Left renal pelvis (tissue), 4 donors: ENCODE measurements at regions not wholly inside any gene's neighbourhood (a gene's known extent, or its start where the extent isn't known, plus 50 kb on each side); places are given as distances from the start of the nearest gene placed in this dataset.
"Not testable (repeated sequence)": the region's sequence is repeated elsewhere in the genome, so short reads cannot be mapped to it uniquely, and the experiment has no call there.

Source experiments
- DNase-seq, 4 donors: peaks; one replicate each; pipeline ENCODE4 v3.0.0-alpha.2; 2013; ENCODE audit warnings: low read depth in 4 of 4, low spot score in 3 of 4

DNA sequence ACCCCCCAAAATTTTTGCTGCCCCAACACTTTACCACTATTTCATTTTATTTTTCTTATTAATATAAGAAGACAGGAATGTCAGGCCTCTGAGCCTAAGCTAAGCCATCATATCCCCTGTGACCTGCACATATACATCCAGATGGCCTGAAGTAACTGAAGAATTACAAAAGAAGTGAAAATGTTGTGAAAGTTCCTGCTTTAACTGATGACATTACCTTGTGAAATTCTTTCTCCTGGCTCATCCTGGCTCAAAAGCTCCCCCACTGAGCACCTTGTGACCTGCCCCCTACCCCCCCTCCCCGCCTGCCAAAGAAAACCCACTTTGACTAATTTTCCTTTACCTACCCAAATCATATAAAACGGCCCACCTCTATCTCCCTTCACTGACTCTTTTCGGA is 200.3 kb upstream of the FKBP1C start:
- not testable (repeated sequence) for DNase-seq

DNA sequence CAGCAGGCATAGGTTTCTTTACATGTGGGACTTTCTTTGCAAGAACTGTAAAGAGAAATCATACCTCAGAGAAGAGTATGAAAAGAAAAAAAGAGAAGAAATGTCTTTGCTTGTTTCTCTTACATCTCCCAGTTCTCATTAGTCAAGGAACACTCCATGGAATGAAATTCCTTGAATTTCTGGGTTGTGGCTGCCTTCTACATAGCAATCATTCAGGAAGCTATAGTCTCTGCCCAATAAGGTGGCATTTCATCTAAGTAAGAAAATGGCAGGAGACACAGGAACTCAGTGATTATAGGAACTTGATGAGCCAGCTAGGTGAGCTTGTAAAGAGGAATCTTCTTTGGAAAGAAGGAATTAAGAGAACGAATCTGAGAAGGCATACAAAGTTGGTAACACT is 197.0 kb upstream of the FKBP1C start:
- no peak for DNase-seq

DNA sequence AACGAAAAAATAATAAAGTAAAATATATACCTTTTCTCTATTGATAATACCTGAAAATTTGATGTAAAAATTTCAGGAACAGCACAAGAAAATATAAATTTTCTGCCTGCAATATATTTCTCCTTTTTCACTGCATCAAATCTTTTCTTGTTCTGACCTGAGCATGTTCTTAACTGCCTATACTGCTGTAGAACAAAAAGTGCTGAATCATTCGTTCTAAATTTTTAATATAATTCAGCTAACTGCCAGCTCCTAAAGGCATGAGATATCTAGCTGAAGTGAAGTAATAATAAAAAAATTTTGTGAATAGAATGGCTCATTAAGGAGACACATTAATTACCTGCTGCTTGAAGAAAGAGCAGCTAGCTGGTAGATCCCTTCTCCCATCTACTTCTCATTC is 188.6 kb upstream of the FKBP1C start:
- no peak for DNase-seq

DNA sequence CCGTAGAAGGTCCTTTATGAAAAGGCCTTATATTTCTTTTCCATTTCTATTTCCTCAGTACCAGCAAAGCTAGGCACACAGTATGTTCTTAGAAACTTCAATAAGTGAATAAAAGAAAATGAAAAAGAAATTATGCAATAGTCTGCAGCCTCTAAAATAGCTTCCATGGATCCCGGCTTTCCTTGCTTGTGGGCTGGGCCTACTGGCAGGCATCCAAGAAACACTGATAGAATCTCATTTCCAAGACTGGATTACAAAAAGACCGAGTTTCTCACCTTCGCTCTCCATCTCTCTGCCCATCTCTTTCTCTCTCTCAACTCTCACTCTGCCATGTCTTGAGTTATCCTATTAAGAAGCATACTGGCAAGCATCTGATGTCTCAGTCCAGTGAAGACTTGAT is 187.5 kb upstream of the FKBP1C start:
- no peak for DNase-seq

DNA sequence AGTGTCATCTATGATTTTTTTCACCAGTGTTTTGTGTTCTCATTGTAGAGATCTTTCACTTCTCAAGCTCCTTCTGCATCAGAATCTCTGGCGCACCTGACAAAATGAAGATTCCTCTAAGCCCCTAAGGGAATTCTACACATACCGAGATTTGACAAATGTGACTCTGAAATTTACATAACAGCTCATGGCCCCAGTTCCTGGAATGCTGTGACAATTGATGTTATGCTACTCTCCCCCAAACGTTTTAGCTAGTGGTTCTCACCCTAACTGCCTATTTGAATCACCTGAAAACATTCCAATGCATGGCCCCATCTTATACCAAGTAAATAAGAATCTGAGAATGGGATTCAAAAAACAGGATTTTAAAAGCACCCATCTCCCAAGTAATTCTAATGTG is 162.1 kb upstream of the FKBP1C start:
- DNase-seq, result no peak

DNA sequence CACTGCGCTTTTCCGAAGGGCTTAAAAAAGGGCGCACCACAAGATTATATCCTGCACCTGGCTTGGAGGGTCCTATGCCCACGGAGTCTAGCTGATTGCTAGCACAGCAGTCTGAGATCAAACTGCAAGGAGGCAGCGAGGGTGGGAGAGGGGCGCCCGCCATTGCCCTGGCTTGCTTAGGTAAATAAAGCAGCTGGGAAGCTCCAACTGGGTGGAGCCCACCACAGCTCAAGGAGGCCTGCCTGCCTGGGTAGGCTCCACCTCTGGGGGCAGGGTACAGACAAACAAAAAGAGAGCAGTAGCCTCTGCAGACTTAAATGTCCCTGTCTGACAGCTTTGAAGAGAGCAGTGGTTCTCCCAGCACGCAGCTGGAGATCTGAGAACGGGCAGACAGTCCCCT is 158.1 kb upstream of the FKBP1C start:
- DNase-seq, result not testable (repeated sequence)

DNA sequence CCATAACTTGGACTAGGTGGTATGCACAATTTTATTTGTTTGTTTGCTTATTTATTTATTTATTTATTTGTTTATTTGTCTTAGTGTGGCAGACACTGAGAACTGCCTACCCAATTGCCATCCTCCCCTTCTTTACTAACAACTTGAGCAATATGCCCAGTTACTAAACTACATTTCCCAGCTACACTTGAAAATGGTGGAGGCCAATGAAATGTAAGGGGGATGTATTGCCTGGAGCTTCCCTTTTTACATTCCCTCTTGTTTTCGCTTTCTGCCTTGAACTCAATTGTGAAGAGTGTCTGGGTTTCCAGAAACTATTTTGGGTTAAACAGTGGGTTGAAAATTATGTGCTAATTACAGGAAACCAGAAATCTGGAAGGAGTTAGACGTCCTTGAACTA is 152.7 kb upstream of the FKBP1C start:
- DNase-seq, result no peak

DNA sequence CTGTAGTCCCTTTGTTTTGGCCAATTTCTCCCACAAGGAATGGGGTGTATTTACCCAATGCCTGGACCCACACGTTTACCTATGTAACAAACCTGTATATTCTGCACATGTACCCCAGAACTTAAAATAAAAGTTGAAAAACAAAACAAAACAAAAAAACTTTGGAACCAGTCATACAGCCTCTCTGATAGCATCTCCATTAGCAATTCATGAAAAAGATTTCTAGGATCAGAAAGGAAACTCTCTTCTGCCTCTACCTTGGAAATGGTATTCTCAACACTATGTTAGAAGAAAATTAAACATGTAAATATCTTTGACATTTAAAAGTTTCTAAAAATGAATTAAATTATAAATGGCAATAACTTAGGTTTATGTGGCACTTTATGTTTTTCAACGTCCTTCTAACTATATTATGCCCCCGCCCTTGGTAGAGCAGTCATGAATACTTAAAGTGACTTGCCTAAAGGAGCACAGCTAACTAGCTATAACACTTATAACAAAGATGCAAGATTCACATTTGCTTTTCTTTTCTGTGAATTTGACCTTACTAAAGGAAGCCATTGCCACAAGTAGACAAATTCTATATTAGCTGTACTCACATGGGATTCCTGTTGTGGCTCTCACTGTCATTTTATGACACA is 147.5 kb upstream of the FKBP1C start:
- DNase-seq, result no peak

DNA sequence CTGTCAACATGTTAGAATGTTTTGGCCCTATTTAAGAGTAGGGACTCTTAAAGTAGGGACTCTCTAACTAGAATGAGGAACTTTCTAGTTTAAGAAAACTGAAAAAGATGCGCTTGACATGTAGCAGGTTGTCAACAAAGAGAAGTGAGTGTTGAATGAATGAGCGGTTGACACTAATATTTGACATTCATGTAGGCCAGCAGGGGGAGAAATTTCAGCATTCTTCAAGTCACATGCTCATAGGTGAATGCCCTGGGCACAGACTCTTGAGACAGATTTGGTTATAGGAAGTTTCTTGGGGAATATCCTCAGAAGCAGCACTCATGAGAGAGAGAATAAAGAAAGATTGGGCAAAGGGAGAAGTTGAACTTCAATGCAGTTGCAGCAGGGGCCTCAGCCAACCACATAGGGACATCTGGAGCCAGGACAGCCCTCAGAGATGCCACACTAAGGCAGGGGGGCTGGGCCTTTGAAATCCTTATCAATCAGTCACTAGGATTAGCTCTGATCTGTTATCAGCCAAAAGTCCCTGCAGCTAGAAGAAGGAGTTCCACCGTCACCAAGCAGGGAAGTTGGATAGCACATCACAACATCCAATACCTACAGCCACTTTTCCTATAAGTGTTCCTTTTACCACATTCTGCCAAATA is 145.1 kb upstream of the FKBP1C start:
- DNase-seq, result no peak

DNA sequence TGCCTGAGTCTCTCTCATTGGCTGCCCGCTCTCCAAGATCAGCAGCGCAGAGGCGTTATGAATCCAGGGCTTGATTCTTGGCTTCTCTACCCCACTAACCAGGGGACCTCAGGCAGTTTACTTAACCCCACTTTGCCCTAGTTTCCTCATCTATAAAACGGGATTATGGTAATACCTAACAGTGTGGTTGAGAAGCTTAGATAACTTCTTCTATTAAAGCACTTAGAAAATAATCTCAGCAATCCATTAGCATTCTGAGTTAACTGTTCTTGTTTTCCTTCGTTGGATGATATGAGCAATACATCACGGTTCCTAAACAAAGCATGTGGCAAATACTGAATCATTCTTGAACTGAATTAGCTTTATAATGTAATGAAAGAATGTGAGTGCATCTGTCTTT is 116.3 kb upstream of the FKBP1C start:
- DNase-seq, result no peak

DNA sequence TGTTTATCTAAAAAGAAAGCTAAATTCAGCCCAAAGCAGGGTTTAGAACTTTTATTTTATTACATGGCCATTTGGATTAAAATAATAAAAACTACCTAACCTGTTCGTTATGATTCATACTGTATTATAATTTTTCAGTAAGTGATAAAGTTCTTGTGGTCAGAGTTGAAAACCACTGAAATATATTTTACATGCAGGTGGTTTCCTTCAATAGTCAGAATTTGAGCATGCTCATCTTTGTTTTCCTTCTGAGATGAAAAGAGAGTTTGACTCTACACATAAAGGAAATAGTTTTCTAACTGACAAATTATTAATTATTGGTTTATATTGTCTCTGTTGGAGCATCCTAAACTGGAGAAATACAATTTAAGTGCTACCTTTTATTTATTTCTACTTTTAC is 114.0 kb upstream of the FKBP1C start:
- DNase-seq, result no peak

DNA sequence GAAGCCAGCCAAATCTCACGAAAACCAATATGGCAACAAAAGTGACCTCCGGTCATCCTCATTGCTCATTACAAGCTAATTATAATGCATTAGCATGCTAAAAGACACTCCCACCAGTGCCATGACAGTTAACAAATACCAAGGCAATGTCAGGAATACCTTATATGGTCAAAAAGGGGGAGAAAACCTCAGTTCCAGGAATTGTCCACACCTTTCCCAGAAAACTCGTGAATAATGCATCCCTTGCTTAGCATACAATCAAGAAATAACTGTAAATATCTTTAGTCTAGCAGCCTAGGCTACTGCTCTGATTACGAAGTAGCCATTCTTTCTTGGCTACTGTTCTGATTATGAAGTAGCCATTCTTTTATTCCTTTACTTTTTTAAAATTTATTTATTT is 112.5 kb upstream of the FKBP1C start:
- DNase-seq, result no peak

DNA sequence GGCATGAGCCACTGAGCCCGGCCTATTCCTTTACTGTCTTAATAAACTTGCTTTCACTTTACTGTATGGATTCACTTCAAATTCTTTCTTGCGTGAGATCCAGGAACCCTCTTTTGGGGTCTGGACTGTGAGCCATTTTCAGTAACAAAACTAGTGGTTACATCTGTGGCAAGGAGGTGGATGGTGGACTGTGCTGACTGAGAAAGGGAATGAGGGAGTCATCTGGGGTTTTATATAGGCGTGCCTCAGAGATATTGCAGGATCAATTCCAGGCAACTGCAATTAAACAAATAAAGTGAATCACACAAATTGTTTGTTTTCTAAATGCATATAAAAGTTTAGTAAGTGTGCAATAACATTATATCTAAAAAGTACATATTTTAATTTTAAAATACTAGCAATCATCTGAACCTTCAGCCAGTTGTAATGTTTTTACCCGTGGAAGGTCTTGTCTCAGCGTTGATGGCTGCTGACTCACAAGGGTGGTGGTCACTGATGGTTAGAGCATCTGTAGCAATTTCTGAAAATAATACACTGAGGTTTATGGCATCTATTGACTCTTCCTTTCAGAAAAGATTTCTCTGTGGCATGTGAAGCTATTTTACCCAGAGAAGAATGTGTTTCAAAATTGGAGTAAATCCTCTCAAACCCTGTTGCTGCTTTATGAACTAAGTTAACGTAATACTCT is 111.4 kb upstream of the FKBP1C start:
- no peak for DNase-seq

DNA sequence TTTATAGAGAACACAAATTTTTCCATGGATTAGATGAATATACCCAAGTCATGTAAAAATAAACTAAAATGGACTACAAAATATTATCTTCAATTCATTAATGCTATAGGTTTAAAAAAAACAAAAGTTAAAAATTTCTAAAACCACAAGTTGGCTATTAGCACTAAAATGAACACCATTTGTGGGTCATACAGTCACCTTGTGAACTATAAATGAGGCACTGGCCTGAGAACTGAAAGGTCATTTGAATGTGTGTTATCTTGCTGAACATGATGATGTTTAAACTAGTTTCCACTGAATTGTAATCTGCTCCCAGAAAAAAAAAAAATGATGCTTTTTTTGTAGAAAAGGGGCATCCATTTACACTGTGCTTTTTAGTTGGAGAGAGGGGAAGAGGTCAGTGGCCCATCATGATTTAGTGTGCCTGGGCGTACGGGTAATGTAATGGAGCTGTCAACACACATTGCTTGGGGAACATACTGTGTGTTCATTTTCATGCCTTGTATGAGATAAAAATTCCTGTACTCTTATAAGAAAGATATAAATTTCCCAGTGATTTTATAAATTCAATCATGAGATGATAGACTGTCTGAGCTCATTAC is 96.6 kb upstream of the FKBP1C start:
- no peak for DNase-seq

DNA sequence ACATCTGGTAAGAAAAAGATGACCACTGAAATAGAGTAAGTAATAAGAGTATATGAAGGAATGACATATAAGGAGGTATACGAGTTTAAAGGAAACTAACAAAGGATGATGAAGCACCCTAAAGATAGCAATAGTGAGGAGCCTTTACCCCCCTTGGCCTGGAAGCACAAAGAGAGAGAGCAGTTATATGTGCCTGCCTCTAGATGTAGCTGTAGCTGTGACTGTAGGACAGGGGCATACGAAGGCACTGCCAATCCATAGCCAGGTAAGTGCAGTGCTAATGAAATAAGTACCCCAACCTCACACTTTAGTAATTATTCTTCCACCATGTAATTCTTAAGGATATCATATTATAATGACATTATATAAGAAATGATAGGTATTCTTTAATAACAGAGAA is 90.1 kb upstream of the FKBP1C start:
- no peak for DNase-seq

DNA sequence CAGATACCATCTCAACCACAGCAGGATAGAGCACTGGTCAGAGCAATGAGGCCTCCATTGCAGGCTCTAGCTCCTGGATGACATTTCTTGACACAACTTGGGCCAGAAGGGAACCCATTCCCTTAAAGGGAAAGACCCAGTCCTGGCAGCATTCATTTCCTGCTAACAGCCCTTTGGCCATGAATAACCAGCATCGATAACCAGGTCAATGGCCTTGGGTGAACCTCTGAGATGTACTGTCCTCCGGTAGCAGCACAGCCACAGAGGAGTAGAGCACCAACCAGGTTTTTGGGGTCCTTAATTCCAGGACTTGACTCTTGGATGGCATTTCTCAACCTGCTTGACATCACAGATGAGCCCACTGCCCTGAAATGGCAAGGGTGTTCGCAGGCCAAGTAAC is 71.2 kb upstream of the FKBP1C start:
- no peak for DNase-seq

DNA sequence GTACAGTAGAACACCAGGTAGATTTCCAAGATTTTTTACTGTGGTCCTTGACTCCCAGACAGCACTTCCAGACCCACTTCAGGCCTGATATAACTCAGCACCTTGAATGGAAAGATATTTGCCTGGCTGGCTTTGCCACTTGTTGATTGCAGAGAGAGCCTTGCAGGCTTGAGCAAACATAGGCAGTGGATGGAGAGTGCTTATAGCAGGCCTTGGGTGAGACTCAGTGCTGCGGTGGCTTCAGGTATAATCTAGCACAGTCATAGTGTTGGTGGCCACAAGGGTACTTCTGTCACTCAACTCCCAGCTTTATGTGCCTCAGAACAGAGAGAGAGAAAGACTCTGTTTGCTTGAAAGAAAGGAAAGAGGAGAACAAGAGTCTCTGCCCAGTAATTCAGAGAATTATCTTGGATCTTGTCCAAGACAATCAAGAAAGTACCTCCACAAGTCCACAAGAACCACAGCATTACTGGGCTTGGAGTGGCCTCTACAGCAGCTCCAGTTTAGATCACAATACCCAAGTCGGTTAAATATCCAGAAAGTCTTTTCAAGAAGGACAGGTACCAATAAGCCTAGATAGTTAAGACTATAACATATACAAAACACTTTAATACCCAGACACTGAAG is 70.5 kb upstream of the FKBP1C start:
- no peak for DNase-seq

DNA sequence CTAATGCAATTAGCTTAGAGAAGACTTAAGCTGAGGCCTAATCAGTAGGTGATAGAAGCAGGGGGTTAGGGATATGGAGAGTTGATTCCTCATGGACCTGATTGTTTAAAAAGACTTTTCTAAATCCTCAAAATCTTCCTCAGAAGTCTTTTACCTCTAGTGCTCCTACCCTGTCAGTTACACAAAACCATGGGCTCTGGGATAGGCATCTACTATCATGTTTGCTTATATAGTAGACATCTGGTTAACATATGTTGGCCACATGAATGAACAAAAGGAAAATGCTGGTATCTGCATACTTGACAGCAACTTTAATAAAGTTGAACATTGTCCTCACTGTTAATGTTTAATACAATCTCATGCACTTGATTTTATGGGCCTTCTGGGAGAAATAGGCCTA is 61.5 kb upstream of the FKBP1C start:
- no peak for DNase-seq

DNA sequence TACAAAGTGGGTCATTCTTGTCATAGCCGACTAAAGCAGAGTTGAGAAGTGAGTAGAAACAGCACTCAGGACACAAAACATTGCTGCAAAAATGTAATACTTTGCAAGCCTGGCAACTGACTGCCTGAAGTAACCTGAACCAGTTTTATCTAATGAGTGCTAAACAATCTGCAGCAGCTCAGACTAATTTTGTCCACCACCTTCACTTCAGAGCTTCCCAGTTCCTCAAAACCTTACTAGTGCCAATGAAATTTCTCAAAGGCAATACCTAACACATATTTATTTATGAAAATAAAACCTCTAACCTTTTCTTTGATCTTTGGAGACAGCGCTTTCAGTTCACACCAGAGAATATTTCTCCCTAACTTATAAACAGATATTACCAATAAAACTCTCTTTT is 56.7 kb upstream of the FKBP1C start:
- DNase-seq, result no peak
